Heart left ventricle (tissue), 13 donors: ENCODE measurements at regions not wholly inside any gene's neighbourhood (a gene's known extent, or its start where the extent isn't known, plus 50 kb on each side); places are given as distances from the start of the nearest gene placed in this dataset.

ENCODE experiments used
- CTCF ChIP-seq, 12 donors: fragments of 200-600 bp; sonication (generic) in 4 of 12; IDR thresholded peaks; one replicate each; pipeline versions ENCODE4 v1.5.0 to v1.8.0; 2018 to 2022; ENCODE audit warnings: antibody characterized with exemption in 12 of 12, mild to moderate bottlenecking in 5 of 12
- POLR2A ChIP-seq, 2 donors: fragments of 450-650 bp; IDR thresholded peaks; one replicate each; pipeline ENCODE4 v1.6.1; 2017; ENCODE audit warnings: antibody characterized with exemption in 2 of 2, mild to moderate bottlenecking in 2 of 2, moderate library complexity in 2 of 2
- donor health status: ischemic (EF 13 %, LVEDD 7.1; RV severe dilation, severe dysfunction).
- donor health status: DM: no; HTN: yes; CAD: no.
- donor health status: DM: no; HTN: no; CAD: no.
- donor health status: ischemic (EF 25% LVEDD 6.9; RV normal size, moderate dysfunction).
- donor health status: ischemic (EF 25% LVEDD 5.7; RV mildly dilated, moderate dysfunction).
- donor health status: ischemic (EF 35%, LVEDD 5.7; RV mildly dilated, moderate dysfunction).
- donor health status: nonischemic (EF 11% LVEDD 7.7; RV severe dilation, severe dysfunction).
- donor health status: DM: yes; HTN: yes; CAD: no.
- donor health status: PGD.
- donor health status: ischemic (EF 29% LVEDD 5.4; RV normal size, mild dysfunction).
- donor health status: nonischemic (EF 23%, LVEDD 6.1; RV moderate dilation, normal function).

GRCh38 chr5:167918184-167918812, 373.1 kb upstream of the WWC1 start:
- no peak for TF ChIP-seq CTCF (IDR thresholded peaks at IDR 0.05)
- no peak for TF ChIP-seq POLR2A (IDR thresholded peaks at IDR 0.05)
